HG03460 (cell line): ENCODE measurements at regions not wholly inside any gene's neighbourhood (a gene's known extent, or its start where the extent isn't known, plus 50 kb on each side); places are given as distances from the start of the nearest gene placed in this dataset.
"Not testable (repeated sequence)": the region's sequence is repeated elsewhere in the genome, so short reads cannot be mapped to it uniquely, and the experiment has no call there.

Source experiments
- ATAC-seq: cut with Tn5 transposase; IDR thresholded peaks from one replicate; pipeline ENCODE4 v1.9.1; 2021; ENCODE audit not compliant: unreplicated experiment

- ATAC-seq, result no peak
These were observed 1075.2 kb downstream of the PCDH9 start for GRCh38 chr13:66154976-66155375.

DNA sequence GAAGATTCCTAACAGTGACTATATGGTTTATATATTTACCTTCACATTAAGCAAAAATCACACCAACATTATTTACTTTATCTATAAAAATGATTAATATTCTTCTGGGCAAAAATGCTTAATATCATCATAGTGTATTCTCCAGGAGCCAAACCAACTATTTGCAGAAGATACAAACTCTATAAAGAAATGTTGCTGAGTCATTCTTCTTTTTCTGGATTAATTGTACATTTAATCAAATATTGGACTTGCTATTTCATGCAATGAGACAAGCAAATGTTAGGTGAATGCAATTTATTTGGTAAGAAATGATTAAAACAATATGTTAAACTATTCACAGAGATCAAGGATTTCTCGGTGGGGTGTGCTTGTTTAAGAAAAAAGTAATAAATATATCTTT is 1075.8 kb downstream of the PCDH9 start:
- ATAC-seq, result no peak

DNA sequence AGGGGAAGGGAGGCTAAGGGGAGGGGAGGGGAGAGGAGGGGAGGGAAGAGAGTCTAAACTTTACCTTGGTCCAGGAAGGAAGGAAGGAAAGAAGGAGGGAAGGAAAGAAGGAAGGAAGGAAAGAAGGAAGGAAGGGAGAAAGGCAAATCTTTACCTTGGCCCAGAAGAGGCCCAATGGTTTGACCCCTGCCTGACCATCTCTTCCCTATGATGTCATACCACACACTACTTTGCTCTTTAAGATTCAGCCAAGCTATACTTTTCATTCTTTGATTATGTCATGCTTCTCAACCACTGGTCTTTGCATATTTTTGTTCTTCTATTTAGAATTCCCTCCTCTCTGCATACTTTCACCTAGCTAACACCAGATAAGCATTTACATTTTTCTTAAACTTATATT is 1077.5 kb downstream of the PCDH9 start:
- ATAC-seq, result no peak

DNA sequence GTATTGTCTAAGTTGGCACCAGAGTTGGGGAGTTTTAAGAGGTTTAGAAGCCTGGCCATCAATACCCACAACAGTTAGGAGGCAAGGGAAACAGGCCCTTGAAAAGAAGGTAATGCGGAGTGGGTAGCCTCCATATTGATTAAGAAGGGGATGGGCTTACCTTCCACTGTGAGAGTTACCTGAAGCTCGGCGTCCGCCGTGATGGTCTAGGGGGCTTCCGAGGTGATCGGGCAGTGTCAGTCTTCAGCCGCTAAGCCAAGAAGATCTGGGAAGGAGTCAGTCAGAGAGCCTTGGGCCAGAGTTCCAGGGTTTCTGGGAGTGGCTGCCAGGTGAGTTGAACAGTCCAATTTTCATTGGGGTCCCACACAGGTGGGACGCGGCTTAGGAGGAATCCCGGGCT is 1085.8 kb downstream of the PCDH9 start:
- ATAC-seq, result not testable (repeated sequence)

- no peak for ATAC-seq
These were observed 1090.4 kb downstream of the PCDH9 start for GRCh38 chr13:66139701-66140100.

DNA sequence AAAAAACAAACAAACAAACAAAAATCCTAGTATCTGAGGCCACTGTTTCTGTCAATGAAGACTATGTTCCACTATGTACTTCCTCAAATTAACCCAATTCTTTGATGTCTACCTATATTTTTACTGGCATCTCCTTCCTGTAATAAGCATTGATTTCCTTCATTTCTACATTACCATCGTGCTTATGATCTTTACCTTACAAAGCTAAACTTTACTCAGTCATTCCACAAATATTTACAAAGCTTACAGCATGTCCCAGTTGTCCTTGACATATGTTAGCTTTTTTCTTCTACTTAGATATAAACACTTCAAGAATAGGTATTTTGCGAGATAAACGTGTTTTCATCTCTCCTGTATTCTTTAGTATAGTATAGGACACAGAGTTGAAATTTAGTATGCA is 1090.9 kb downstream of the PCDH9 start:
- ATAC-seq, result no peak

DNA sequence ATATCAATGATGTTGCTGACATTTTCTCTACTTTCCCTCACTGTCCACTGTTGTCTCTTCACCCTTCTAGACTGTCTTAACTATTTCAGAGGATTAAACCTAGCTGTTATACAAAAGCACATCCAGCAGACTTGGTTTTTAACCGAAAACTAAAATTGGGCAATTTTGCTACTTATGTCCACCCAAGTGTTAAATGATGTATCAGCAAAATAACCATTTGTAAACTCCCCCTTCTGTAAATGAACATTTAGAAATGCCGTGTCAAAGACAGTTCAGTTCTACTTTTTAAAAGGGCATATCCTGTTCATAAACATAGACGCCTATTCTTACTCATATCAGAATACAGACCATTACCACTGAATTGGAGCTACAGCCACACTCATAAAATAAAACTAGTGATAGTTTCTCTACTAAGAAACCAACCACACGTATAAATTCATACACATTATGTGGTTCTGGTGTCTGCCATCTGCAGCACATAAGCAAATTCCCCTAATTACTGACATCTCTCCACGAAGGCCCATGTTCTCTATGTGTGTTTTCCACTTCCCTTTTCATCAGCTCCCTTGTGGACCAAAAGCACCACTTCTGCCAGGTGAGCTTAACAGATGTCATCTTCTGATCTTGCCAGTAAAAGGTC is 1091.8 kb downstream of the PCDH9 start:
- ATAC-seq, result peak; percentile 89

DNA sequence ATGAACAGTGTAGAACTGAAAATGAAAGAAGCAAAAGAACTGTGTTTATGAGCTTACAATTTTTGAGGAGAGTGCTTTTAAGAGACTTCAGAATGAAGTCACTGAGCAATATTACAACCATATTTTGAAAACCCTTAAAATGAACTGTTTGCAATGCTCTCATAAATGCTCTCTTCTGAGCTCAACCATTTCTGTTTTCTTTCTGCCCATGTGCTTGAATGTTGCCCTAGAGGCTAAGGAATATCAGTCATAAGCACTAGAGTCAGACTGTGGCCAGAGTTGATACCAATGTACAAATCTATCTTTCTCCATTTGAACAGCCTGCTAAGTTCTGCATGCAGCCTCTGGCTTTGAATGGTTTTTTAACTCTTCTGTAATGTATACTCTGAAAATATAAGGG is 1092.8 kb downstream of the PCDH9 start:
- no peak for ATAC-seq

DNA sequence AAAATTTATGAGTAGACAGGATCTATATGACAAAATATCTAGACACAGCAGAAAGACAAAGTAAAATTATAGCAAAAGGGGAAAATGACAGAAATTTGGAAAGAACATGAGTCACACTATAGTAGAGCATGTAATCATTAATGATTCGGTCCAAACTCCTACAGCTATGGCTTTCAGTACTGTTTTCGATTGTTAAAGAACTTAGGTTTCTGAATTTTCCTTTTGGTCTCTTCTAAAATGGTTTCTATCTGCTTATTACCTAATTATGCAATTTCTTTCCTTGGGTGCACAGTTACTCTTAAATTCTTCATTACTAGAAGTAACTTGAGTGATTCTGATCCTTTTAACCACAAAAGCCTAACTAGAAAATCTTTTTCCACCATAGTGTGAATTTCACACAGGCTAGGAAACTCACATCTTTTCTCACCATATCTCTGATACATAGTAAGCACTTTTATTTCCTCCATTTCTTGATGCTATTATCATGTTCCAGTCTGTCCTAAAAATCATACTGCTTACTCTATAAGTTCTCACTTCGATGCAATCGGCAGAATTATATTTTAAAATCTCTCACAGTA is 1101.4 kb downstream of the PCDH9 start:
- ATAC-seq, result peak; percentile 95

DNA sequence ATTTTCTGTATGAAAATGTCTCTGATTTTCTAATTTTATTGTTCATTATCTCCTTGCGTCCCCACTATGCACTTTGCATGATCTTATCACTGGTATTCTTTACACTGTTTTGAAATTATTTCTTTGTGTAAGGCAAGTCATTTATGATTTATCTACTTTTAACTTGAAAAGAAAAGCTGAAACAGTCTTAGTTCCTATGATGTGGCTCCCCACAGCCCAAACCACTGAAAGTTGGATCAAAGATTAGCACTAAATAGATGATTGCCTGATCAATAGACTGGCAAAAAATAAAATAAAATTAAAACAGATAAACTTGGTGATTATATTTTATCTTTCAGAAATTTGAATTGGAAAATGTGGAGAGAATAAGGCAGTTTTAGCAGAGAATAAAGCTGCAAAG is 1101.9 kb downstream of the PCDH9 start:
- peak; percentile 39 for ATAC-seq

DNA sequence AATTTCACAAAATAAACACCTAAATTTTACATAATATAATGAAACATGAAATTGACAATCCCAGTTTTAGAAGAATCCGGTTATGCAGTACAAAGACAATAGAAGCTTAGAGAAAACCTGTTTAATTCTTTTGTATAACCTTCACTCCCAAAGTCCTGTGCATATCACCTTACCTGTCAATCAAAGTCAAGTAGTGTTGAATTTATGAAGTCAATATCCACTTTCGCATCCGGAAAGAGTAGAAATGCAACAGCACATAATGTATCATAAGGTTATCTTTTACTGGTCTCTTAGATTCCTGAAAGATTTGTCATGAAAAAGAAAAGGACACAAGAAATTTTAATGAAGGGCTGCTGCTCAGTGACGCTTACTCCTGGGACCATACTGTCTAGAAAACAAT is 1112.6 kb downstream of the PCDH9 start:
- no peak for ATAC-seq

- ATAC-seq, result no peak
These were observed 1116.1 kb downstream of the PCDH9 start for GRCh38 chr13:66113882-66114526.

DNA sequence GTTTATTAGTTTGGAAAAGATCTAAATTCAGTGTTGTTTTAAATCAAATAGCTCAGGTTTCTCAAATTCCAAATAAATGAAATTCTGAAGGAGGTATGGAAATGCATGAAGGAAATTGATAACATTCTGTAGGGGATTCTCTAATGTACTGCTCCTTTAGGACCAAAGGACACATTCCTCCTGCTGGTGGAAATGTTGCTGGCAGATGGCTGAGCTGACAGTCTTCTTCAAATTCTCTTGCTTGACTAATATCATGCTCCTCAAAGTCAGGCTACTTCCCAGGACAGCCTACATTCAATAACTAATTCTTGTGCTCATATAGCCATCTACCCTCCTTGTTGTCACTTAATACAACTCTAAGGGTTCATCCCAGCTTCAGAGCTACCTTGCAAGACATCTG is 1118.5 kb downstream of the PCDH9 start:
- no peak for ATAC-seq

DNA sequence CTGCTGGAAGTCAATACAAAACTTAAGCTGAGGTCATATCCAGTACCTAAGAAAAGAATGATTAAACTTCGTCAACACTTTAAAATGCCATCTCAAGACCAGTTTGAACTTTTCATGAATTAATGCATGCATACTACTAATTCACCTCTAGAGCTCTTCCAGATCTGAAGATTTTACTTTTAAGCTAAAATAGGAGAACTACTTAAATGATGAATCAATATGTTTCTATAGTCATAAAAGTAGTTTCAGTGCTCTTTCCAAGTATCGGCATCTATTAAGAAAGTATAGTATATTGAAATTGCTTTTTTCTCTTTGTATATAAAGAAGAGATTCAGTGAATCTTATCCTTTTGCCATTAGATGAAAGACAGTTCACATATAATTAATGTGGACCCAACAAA is 1123.9 kb downstream of the PCDH9 start:
- ATAC-seq, result no peak

GRCh38 chr13:66102864-66103263 is 1127.3 kb downstream of the PCDH9 start:
- no peak for ATAC-seq

GRCh38 chr13:66099825-66100224 is 1130.3 kb downstream of the PCDH9 start:
- no peak for ATAC-seq

- no peak for ATAC-seq
These were observed 1131.1 kb downstream of the PCDH9 start for GRCh38 chr13:66098931-66099628.

- ATAC-seq, result no peak
These were observed 1140.4 kb downstream of the PCDH9 start for GRCh38 chr13:66089711-66090110.

DNA sequence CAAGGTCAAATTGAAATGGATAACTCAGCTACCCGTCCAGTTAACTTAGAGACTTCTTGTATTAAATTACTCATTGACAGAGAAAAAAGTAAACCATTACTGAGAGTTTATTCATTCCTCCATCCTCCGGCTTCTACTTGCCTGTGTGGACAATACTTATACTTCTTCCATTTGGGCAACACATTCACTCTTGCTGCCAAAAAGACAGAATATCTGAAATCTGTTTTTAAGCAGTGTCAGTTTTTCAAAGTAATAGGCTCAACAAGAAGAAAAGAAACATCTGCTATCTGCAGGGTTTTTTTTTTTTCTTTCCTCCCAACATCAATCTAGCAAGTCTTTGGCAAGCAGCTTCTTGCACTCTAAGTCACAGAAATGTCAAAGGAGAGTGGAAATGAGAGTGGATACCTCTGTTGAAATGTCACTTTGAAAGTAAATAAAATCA is 1142.8 kb downstream of the PCDH9 start:
- ATAC-seq, result peak; percentile 67

DNA sequence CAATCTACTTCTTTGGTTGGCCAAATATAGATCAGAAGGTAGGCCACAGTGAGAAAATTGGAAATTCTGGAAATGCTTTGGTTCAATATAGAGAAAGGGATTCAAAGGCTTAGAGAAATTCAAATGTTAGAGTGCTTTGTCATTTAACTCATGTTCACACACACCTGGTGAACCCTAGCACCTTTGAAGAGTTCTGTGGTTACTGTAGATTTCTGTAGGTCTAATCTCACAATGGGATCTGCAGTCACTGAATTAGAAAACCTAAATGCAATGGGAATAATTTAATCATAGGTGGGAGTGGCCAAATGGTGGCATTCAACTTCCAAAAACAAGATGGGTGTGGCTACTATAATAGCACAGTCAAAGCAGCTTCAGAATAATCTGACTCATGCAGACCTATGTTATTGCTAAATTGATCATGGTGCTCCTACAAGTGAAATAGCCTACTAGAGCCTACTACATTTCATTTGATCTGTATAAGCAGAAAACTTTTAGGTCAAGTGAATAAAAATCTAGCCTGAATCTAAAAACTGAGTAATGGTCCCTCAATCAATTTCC is 1152.9 kb downstream of the PCDH9 start:
- no peak for ATAC-seq

DNA sequence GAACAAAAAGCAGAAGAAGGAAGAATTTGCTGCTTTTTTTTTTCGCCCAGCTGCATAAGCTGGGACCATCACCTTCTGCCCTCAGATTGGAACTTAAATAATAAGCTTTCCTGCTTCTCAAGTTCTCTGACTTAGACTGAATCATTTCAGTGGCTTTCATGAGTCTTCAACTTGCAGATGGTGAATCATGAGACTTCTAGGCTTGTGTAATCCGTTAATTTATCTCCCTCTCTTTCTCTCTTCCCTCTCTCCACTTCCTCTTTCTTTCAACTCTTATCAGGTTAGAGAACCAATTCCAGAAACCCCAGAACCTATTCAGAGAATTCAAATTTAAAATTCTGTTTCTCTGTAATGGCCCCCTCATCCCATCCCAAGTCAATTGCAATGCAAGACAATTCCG is 1153.7 kb downstream of the PCDH9 start:
- ATAC-seq, result no peak
